BE2C (cell line): ENCODE measurements at regions not wholly inside any gene's neighbourhood (a gene's known extent, or its start where the extent isn't known, plus 50 kb on each side); places are given as distances from the start of the nearest gene placed in this dataset.

Experiments
- DNase-seq: peaks from one replicate; pipeline ENCODE4 v3.0.0-alpha.2; 2020
- H3K27me3 ChIP-seq: fragments of 250-450 bp; sonication (Bioruptor Pico); 2 replicates; pipeline ENCODE4 v1.5.1; 2020; ENCODE audit warnings: mild to moderate bottlenecking
- H3K36me3 ChIP-seq: fragments of 250-450 bp; sonication (Bioruptor Pico); 2 replicates; pipeline ENCODE4 v1.5.1; 2020; ENCODE audit warnings: mild to moderate bottlenecking
- H3K4me1 ChIP-seq: fragments of 250-450 bp; sonication (Bioruptor Pico); 2 replicates; pipeline ENCODE4 v1.5.1; 2020
- H3K4me3 ChIP-seq: 2 replicates; pipeline ENCODE4 v1.5.1; 2011; ENCODE audit warnings: low read depth, low read length
- H3K9me3 ChIP-seq: fragments of 250-450 bp; sonication (Bioruptor Pico); 2 replicates; pipeline ENCODE4 v1.5.1; 2020
- CTCF ChIP-seq: IDR thresholded peaks from 2 replicates; pipeline ENCODE4 v1.5.1; 2012; ENCODE audit warnings: mild to moderate bottlenecking, low read depth, low read length

- TF ChIP-seq CTCF = no peak
- Histone ChIP-seq H3K27me3 (no peaks in the 10 kb centered on the region), H3K9me3 (no peaks in the 10 kb centered on the region), H3K4me1 (no peaks in the 10 kb centered on the region), H3K36me3 (no peaks in the 10 kb centered on the region), H3K4me3 (no peak overlapping the region)
- no peak for DNase-seq
These were observed 160.0 kb downstream of the CBLN1 start for GRCh38 chr16:49121636-49122035.

- Histone ChIP-seq H3K4me1 (no peaks in the 10 kb centered on the region), H3K9me3 (no peaks in the 10 kb centered on the region), H3K27me3 (no peaks in the 10 kb centered on the region), H3K36me3 (no peaks in the 10 kb centered on the region), H3K4me3 (no peak overlapping the region)
- TF ChIP-seq CTCF = no peak
- no peak for DNase-seq
These were observed 161.0 kb downstream of the CBLN1 start for GRCh38 chr16:49120631-49121030.

GRCh38 chr16:49116873-49117272 lies 164.8 kb downstream of the CBLN1 start:
- no peak for DNase-seq
- Histone ChIP-seq H3K4me1 (no peaks in the 10 kb centered on the region), H3K9me3 (no peaks in the 10 kb centered on the region), H3K4me3 (no peak overlapping the region), H3K27me3 (no peaks in the 10 kb centered on the region), H3K36me3 (no peaks in the 10 kb centered on the region)
- no peak for TF ChIP-seq CTCF

- no peak for TF ChIP-seq CTCF
- Histone ChIP-seq H3K9me3 (no peaks in the 10 kb centered on the region), H3K27me3 (no peaks in the 10 kb centered on the region), H3K4me3 (no peak overlapping the region), H3K4me1 (no peaks in the 10 kb centered on the region), H3K36me3 (no peaks in the 10 kb centered on the region)
- DNase-seq = no peak
These were observed 165.7 kb downstream of the CBLN1 start for GRCh38 chr16:49115956-49116355.

- DNase-seq = no peak
- no peaks in the 10 kb centered on the region for H3K4me1 ChIP-seq
- TF ChIP-seq CTCF = no peak
These were observed 168.9 kb downstream of the CBLN1 start for GRCh38 chr16:49112754-49113153.

GRCh38 chr16:49111351-49111750 lies 170.3 kb downstream of the CBLN1 start:
- H3K4me3 ChIP-seq = no peak overlapping the region
- no peaks in the 10 kb centered on the region for H3K4me1 ChIP-seq
- TF ChIP-seq CTCF = no peak
- DNase-seq = no peak
- no peaks in the 10 kb centered on the region for H3K27me3 ChIP-seq
- no peaks in the 10 kb centered on the region for H3K9me3 ChIP-seq
- no peaks in the 10 kb centered on the region for H3K36me3 ChIP-seq

More at GRCh38 chr16:49112754-49113153, 168.9 kb downstream of the CBLN1 start:
- no peaks in the 10 kb centered on the region for H3K27me3 ChIP-seq
- H3K4me3 ChIP-seq = no peak overlapping the region
- H3K9me3 ChIP-seq = no peaks in the 10 kb centered on the region
- H3K36me3 ChIP-seq = no peaks in the 10 kb centered on the region
